ENCODE measurements at regions not wholly inside any gene's neighbourhood (a gene's known extent, or its start where the extent isn't known, plus 50 kb on each side); places are given as distances from the start of the nearest gene placed in this dataset.
A peak's percentile ranks its signal among the peaks of the same experiment; 100 is the strongest.

DNA sequence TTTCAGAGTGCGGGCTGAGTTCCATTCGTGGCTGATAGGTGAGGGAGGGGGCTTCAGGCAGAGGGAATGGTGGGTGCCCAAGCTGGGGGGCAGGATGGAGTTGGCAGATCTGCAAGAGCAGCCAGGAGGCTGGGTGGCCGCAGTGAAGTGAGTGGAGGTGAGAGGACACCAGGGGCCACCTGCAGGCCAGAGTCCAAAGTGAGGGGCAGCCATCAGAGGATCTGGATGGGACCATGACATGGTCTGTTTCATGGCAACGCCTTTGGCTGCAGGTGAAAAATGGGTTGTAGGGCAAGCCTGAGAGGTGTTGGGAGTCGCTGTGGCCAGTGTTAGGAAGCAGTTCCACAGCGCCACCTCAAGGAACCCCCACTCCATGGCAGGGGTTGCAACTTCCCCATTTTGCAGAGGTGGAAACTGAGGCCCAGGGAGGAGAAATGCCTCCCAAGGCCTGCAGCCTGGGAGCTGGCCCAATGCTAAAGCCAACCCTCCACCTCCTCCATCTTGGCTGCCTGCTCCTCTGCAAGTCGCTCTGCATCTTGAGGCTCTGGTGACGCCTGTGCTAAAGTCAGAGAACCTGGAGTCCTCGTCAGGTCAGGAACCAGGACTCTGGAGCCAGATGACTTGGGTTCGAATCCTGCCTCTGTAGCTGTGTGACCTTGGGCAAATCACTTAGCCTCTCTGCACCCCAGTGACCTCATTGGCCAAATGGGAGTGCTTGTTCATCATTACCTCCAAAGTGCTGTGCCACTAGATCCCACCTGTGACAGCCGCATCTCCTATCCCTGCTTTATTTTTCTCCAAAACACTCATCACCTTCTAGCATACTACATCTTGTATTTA is 153.8 kb downstream of the CEBPB start:
- DNase-seq, result no peak

DNA sequence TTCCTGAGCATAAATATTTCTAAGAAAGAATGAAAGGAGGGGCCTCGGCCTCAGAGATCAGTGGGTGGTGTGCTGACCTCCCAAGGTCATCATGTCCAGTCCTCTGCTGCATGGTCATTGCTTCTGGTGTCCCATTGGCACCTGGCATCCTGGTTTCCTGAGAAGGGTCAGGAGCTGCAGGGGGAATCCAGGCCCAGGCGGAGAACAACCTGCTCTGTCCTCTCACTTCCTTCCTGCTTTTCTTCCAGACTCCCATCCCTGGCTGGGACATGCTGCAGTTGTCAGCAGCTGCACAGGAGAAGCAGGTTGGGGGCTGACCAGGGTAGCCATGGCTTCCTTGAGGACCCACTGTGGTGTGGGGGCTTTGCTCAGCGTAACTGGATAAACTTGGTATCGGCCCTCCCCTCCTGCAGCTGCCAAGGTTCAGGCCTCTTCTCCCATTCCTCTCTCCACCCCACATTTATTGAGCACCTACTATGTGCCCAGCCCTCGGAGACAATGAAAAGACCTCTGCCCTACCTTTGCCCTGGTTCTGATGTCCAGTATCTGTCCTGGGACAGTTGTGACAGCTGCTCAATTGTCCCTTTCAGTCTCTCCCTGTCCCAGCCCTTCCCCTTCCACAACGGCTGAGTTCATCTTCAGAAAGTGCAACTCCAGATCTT is 155.2 kb downstream of the CEBPB start:
- DNase-seq, result no peak

- DNase-seq, result peak in 1 of 4 experiments; percentile 19
Measured at GRCh38 chr20:50346374-50347283, 156.0 kb downstream of the CEBPB start.

- no peak for DNase-seq
Measured at GRCh38 chr20:50347284-50348063, 156.8 kb downstream of the CEBPB start.

- no peak for DNase-seq
Measured at GRCh38 chr20:50348096-50348495, 157.5 kb downstream of the CEBPB start.

- no peak for DNase-seq
Measured at GRCh38 chr20:50350510-50351249, 159.5 kb upstream of the PTPN1 start.

DNA sequence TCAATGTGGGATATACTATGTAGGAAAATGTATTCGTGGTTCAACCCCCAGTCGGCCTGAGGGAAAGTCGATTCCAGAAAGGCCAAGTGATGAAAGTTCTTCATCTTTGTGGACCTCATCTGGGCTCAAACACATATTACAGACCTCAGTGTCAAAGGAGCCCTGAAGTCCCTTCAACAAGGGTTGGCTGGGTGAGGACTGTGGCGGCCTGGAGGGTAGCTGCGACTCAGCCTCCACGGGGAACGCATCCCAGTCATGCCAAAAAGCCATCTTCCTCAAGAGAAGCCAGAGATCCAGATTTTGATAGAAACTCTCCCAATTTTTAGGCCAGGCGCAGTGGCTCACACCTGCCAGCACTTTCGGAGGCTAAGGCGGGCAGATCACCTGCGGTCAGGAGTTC is 158.6 kb upstream of the PTPN1 start:
- DNase-seq, result no peak

DNA sequence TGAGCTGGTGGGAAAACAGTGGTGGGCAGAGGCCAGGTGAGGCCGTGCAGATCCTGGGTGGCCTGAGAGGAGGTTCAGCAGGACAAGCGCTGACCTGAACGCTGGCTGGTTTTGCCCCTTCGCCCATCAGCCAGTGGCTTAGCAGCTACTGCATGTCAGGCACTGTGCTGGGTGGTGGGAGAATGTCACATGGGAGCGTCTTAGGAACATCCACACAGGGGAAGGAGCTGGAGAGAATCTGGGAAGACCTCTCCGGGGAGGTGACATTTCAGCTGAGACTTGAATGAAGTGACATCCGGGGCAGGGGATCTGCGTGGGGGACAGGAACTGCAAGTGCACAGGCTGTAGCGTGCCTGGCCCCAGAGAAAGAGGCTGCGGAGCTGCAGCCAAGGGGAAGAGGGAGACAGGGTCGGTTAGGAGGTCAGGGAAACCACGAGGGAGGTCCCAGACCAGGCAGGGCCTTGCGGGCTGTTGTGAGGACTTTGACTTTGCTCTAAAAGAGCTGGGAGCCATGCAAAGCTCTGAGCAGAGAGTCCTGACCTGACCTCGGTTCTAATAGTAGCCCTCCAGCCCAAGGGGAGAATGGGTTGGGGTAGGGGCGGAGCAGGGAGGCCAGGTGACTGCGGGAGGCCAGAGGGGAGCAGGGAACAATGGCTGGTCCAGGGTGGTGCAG is 156.8 kb upstream of the PTPN1 start:
- DNase-seq, result no peak

GRCh38 chr20:50354721-50355589 is 155.2 kb upstream of the PTPN1 start:
- DNase-seq, result no peak

DNA sequence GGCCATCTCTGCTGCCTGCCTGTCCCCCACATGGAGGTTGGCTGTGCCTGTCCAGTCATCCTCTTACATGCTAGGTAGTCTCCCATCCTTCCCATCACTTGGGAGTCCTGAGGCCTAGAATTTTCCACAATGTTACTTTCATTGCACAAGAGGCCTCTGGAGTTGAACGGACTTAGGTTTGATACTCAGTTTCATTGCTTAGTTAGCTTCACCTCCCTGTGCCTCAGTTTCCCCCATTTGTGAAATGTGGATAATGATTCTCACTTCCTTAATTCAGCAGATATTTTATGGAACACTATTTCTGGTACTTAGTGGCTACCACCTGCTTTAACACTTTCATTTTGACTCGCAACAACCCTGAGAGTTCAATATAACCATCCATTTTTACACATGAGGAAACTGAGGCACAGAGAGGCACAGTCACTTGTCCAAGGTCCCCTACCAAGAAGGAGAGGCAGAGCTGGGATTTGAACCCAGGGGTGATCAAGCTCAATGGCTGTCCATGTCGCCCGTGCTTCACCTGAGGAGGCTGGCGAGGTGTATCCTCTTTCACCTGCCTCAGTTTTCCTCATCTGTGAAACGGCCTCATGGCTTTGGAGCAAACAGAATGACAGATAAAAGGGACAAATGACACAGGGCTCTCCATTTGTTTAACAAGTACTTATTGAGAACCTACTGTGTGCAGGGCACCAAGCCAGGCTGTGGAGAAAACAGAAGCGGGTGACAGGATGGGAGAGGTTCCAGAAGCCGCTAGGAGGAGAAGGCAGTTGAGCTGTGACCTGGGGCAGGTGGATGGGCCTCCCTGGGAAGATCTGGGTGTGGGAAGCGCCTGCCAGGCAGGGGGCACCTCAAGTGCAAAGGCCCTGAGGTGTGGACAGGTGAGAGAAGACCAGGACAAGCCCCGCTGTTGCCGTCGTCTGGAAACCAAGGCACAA is 154.3 kb upstream of the PTPN1 start:
- DNase-seq, result no peak

DNA sequence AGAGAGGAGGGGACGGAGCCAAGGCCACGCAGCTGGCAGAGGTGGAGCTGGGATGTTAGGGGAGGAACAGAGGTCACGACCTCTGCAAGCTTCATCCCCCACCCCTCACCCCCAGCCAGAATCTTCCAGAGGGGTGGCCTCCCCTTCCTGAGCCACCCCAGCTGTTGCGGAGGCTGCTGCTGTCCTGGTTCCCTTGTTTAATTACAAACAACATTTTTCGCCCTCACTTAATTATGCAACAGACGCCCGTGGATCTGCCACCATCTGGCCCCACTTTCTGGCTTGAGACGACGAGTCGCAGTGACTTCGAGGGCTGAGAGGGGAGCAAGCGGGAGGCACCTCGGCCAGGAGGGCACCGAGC is 153.7 kb upstream of the PTPN1 start:
- DNase-seq, result no peak

GRCh38 chr20:50356962-50357782 is 153.0 kb upstream of the PTPN1 start:
- no peak for DNase-seq

DNA sequence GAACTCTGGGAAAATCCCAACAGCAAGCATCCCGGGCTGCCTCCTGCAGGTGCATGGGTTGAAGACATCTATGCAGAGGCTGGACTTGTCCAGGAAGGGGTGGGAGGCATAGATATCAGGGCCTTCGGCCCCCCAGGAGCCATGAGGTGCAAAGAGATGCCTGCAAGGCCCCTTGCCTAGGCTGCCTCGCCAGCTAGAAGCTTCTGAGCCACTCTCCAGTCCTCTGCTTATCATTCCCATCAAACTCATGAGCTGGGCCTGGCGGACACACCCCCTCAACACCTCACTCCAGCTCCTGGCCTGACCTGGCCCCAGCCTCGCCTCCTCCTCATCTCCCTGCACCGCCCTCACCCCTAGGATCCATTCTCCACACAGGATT is 152.4 kb upstream of the PTPN1 start:
- no peak for DNase-seq

DNA sequence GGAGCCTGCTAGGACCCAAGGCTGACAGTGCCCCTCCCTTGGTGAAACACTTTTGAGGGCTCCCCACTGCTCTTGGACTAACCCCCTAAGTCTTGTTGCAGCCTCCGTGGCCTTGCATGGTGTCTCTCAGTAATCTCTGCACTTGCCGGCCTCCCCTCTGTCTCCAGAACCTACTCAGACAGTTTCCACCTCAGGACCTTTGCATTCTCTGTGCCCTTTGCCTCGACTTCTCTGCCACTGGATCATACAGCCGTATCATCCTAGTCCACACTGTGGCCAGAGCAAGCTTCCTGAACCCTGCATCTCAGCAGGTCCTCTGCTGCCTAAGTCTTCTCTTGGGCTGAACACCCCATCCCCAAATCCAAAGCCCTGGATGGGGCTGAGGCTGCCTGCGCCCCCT is 152.0 kb upstream of the PTPN1 start:
- DNase-seq, result no peak

GRCh38 chr20:50358971-50359370 is 151.2 kb upstream of the PTPN1 start:
- no peak for DNase-seq

- no peak for DNase-seq
Measured at GRCh38 chr20:50359607-50360217, 150.5 kb upstream of the PTPN1 start.

DNA sequence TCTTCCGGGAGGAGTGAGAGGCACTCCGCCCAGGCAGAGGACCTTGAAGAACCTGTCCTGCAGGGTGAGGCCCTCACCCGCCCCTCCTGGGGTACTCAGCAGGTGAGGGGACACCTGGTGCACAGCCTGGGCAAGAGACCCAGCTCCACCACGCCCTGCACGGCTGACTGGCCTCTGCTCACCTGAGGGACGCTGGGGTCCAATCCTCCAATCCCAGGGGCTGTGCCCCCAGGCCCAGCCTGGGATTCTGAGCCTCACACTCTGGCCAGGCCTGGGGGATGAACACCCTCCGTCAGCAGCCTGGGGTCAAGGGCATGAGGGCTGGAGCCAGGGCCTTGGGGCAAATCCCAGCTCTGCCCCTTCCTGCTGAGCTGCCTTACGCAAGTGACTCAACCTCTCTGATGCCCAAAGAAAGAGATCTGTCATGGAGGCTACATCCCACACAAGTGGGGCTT is 149.9 kb upstream of the PTPN1 start:
- DNase-seq, result no peak

DNA sequence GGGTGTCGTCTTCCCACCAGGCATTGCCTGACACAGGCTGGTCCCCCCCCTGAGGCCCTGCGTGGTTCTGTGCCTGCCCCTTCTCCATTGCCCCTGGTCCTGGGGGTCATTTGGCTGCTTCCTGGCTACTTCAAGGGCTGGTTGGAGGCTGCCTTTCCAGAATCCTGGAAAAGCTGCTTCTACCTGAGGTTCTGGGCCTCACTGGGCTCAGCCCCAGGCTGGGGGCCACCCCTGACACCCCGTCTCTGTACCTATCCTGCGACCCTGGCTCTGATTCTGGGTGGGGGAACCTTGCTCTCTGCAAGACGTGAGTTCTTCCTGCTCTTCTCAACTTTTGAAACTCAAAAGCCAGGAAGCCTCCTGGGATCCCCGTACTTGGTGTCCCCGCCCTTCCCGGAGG is 149.3 kb upstream of the PTPN1 start:
- DNase-seq, result no peak

Measured in activated naive CD4-positive, alpha-beta T cell (primary cell).